ENCODE measurements at regions not wholly inside any gene's neighbourhood (a gene's known extent, or its start where the extent isn't known, plus 50 kb on each side); places are given as distances from the start of the nearest gene placed in this dataset.

- no peak overlapping the region for H3K23ac ChIP-seq (ENCODE audit: insufficient read length)
- no peaks in the 10 kb centered on the region for H3K23me2 ChIP-seq (ENCODE audit: low read depth, low read length)
- FAIRE-seq (no peak), DNase-seq (ENCODE audit: low read depth in 1 of 2, low spot score in 2 of 2) (no peak)
- no peaks in the 10 kb centered on the region for H3K79me1 ChIP-seq (ENCODE audit: low read depth, low read length)
- H3K9ac ChIP-seq (replicated peaks in 1 of 4; ENCODE audit: extremely low read depth in 1 of 4, low read depth in 3 of 4, low read length in 3 of 4), result no peak overlapping the region
- no peaks in the 10 kb centered on the region for H3K36me3 ChIP-seq (ENCODE audit: control insufficient read depth in 2 of 4, insufficient read depth in 4 of 4, low read length in 3 of 4)
- no peak overlapping the region for H3K56ac ChIP-seq (replicated peaks; ENCODE audit: insufficient read length, low read depth, low read length)
- no peak overlapping the region for H4K91ac ChIP-seq (replicated peaks; ENCODE audit: insufficient read length, low read length)
- H4K20me1 ChIP-seq (replicated peaks in 1 of 2; ENCODE audit: control insufficient read depth in 1 of 2, insufficient read depth in 2 of 2, low read length in 2 of 2), result no peaks in the 10 kb centered on the region
- H3K4ac ChIP-seq (replicated peaks; ENCODE audit: insufficient read length, low read depth, low read length), result no peak overlapping the region
- CTCF ChIA-PET (ENCODE audit: partially characterized antibody), result no interaction called here
- POLR2A ChIA-PET (ENCODE audit: partially characterized antibody), result no interaction called here
- H3K9me3 ChIP-seq (ENCODE audit: insufficient read depth in 2 of 2, low read depth in 1 of 2, low read length in 1 of 2), result peaks cover 7 to 10% of the 10 kb centered on the region in 2 experiments; a peak in 3 of 4 replicates
- no peaks in the 10 kb centered on the region for H3K4me1 ChIP-seq (replicated peaks in 1 of 4; ENCODE audit: control insufficient read depth in 3 of 4, insufficient read depth in 4 of 4, low read length in 3 of 4)
- H2BK15ac ChIP-seq (ENCODE audit: low read length), result no peak overlapping the region
- no peak overlapping the region for H3K14ac ChIP-seq (ENCODE audit: insufficient read length)
- H3K4me3 ChIP-seq (ENCODE audit: extremely low read depth in 1 of 4, insufficient read depth in 2 of 4, low read depth in 3 of 4, low read length in 4 of 4), result no peak overlapping the region
- H2AK5ac ChIP-seq (ENCODE audit: low read depth, low read length), result no peak overlapping the region
- H4K5ac ChIP-seq (ENCODE audit: insufficient read length, low read depth, low read length), result no peak overlapping the region
- H2BK5ac ChIP-seq (ENCODE audit: low read depth, low read length), result no peak overlapping the region
- H3K18ac ChIP-seq (ENCODE audit: extremely low read depth, low read length), result no peak overlapping the region
- H3K27me3 ChIP-seq (replicated peaks in 1 of 4; ENCODE audit: control insufficient read depth in 3 of 4, extremely low read depth in 1 of 4, insufficient read depth in 3 of 4, low read length in 3 of 4), result no peaks in the 10 kb centered on the region
- no peak overlapping the region for H4K8ac ChIP-seq (ENCODE audit: extremely low read depth, insufficient read depth, low read length)
- no peak overlapping the region for H3K27ac ChIP-seq (ENCODE audit: low read depth, low read length)
- no peak overlapping the region for H2BK20ac ChIP-seq (ENCODE audit: low read length)
- H3K79me2 ChIP-seq (ENCODE audit: control insufficient read depth in 1 of 2, insufficient read depth in 2 of 2, low read length in 2 of 2), result no peaks in the 10 kb centered on the region
- no peak overlapping the region for H2BK12ac ChIP-seq (ENCODE audit: low read depth, low read length)
- no peak overlapping the region for H2AFZ ChIP-seq (ENCODE audit: low read length)
- TF ChIP-seq POLR2AphosphoS5 (IDR thresholded peaks at IDR 0.05; ENCODE audit: low read depth, low read length) (no peak), FOSL1 (IDR thresholded peaks at IDR 0.05; ENCODE audit: insufficient read depth, low read depth, low read length) (no peak), RAD21 (IDR thresholded peaks at IDR 0.05 in 1 of 2, conservative IDR thresholded peaks at IDR 0.05 in 1 of 2; ENCODE audit: low read depth in 2 of 2, low read length in 2 of 2) (no peak), EGR1 (IDR thresholded peaks at IDR 0.05; ENCODE audit: borderline replicate concordance, low read depth, low read length) (no peak), NANOG (IDR thresholded peaks at IDR 0.05; ENCODE audit: insufficient read depth, low read depth, low read length, poor library complexity, severe bottlenecking) (no peak), CTBP2 (IDR thresholded peaks at IDR 0.05; ENCODE audit: borderline replicate concordance, insufficient read depth, insufficient read length, low read length) (no peak), JUND (IDR thresholded peaks at IDR 0.05; ENCODE audit: low read length) (no peak), CHD2 (IDR thresholded peaks at IDR 0.05; ENCODE audit: low read length) (no peak), ASH2L (IDR thresholded peaks at IDR 0.05; ENCODE audit: low read length) (no peak), BCL11A (IDR thresholded peaks at IDR 0.05; ENCODE audit: low read depth in 2 of 2, low read length in 2 of 2) (no peak), POU5F1 (IDR thresholded peaks at IDR 0.05; ENCODE audit: low read depth, low read length) (no peak), TAF1 (IDR thresholded peaks at IDR 0.05; ENCODE audit: low read depth, low read length) (no peak)
- 87% methylated on average over 2 of the region's 2 CpGs; no CpG with 5 or more reads in 1 of the 2 experiments for WGBS, 2 experiments (ENCODE audit: extremely low coverage in 1 of 2, insufficient coverage in 1 of 2, insufficient read length in 1 of 2, insufficient replicate concordance in 2 of 2, low coverage in 1 of 2, low lambda C conversion rate in 2 of 2, missing lambda C conversion rate in 1 of 2)
- H2BK120ac ChIP-seq (replicated peaks; ENCODE audit: low read depth, low read length), result no peak overlapping the region
- no peak overlapping the region for H3K4me2 ChIP-seq (ENCODE audit: insufficient read depth in 1 of 2, low read depth in 2 of 2, low read length in 2 of 2)
Observed at GRCh38 chr20:40883097-40883496, 145.5 kb upstream of the TOP1 start.
